IPS-20b (cell line): ENCODE measurements at regions not wholly inside any gene's neighbourhood (a gene's known extent, or its start where the extent isn't known, plus 50 kb on each side); places are given as distances from the start of the nearest gene placed in this dataset.

Experiments used
- H3K27ac ChIP-seq: one replicate; pipeline ENCODE4 v1.5.1; 2013; ENCODE audit warnings: low read length
- H3K27me3 ChIP-seq: 2 replicates; pipeline ENCODE4 v1.6.1; 2013; ENCODE audit warnings: mild to moderate bottlenecking, low read length, inconsistent platforms; ENCODE audit not compliant: insufficient read depth
- H3K36me3 ChIP-seq: 2 replicates; pipeline ENCODE4 v1.6.1; 2013; ENCODE audit warnings: low read depth, mild to moderate bottlenecking, inconsistent platforms, low read length, moderate library complexity; ENCODE audit not compliant: insufficient read depth
- H3K4me1 ChIP-seq: 2 replicates; pipeline ENCODE4 v1.6.1; 2013; ENCODE audit warnings: mild to moderate bottlenecking, control low read depth, inconsistent platforms, low read length, moderate library complexity; ENCODE audit not compliant: insufficient read depth
- H3K4me3 ChIP-seq: 2 replicates; pipeline ENCODE4 v1.5.1; 2013; ENCODE audit warnings: mild to moderate bottlenecking, low read length, inconsistent platforms
- H3K9ac ChIP-seq: 2 replicates; pipeline ENCODE4 v1.6.1; 2013; ENCODE audit warnings: low read depth, mild to moderate bottlenecking, inconsistent platforms, low read length, moderate library complexity
- H3K9me3 ChIP-seq: 2 replicates; pipeline ENCODE4 v1.6.1; 2013; ENCODE audit warnings: mild to moderate bottlenecking, low read depth, low read length, inconsistent platforms; ENCODE audit not compliant: insufficient read depth

DNA sequence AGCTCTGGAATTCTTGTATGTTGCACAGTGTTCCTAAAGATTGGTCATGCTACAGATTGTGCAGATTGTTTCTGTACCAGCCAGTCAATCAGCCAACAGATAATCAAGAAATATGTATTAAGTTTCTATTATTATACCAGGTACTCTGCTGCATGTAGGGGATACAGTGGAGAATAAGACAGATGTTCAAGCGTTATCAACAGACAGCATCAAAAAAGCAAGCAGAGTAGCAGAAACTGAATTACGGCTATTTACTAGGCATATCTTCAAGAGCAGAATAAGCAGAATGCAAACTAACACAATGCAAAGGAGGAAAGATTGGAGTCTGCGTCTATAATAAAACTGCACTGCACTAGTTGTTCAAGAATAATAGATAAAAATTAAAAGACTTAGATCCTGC, 278.6 kb downstream of the ETS1 start:
- Histone ChIP-seq H3K9ac (no peak overlapping the region), H3K36me3 (no peaks in the 10 kb centered on the region), H3K4me3 (no peak overlapping the region), H3K27ac (no peak overlapping the region), H3K4me1 (no peaks in the 10 kb centered on the region; the same call in 1 of the 2 replicates), H3K9me3 (no peaks in the 10 kb centered on the region), H3K27me3 (no peaks in the 10 kb centered on the region)

DNA sequence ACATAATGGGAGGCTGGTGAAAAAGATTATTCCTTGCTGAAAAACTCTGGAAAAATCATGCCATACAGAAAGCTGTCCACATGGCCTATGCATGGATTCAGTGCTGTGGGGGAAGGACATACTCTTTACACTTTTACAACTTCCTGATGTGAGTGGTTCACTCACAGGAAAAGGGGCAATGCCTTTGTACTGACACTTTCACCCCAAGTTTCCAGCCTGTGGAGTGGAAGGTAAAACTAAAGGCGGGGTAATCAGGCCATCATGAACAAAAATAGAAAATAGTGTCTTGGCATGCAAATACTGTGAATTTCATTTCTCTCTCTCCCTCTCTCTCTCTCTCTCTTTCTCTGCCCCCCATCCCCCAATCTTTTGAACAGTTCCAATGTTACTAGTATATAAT, 281.8 kb downstream of the ETS1 start:
- no peak overlapping the region for H3K27ac ChIP-seq
- H3K4me1 ChIP-seq: no peaks in the 10 kb centered on the region; the same call in 1 of the 2 replicates
- H3K27me3 ChIP-seq: no peaks in the 10 kb centered on the region
- no peaks in the 10 kb centered on the region for H3K36me3 ChIP-seq
- no peaks in the 10 kb centered on the region for H3K9me3 ChIP-seq
- H3K9ac ChIP-seq: no peak overlapping the region
- no peak overlapping the region for H3K4me3 ChIP-seq

DNA sequence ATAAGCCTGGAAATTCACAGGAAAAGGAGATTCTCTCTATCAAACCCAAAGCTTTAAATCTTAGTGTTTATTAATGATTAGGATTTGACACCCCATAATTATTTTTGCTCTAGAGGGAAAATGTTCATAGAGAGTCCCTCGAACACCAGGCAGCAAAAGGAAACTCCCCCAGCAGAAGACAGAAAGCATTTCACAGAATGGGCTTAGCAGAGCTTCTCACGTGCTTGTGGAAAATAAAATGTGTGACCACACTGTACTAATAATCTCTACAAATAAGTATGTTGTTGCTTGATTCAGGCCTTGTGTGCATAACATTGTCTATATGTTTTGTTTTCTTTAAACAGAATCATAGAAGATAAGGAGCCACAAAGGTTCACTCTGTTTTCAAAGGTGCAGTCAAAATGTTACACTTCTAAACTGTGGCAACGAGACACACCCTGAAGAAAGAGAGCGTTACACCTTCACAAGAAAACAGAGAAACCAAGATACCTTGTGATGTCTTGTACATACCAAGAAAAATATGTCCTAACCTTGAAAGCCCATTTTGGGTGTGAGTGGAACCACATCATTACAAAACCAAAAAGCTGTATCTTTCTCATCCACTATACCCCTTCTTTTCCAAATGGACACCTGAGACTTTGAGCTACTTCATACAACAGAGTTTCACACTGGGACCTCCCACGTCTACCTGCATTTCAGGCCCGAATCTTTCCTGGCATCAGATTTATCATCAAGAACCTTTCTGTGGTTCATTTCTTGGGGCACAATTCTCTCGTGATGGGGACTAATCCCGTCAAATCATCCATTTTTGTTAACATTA, 282.5 kb downstream of the ETS1 start:
- H3K4me1 ChIP-seq: no peaks in the 10 kb centered on the region; the same call in 1 of the 2 replicates
- no peaks in the 10 kb centered on the region for H3K9me3 ChIP-seq
- no peak overlapping the region for H3K27ac ChIP-seq
- H3K9ac ChIP-seq: no peak overlapping the region
- H3K27me3 ChIP-seq: no peaks in the 10 kb centered on the region
- H3K36me3 ChIP-seq: no peaks in the 10 kb centered on the region
- no peak overlapping the region for H3K4me3 ChIP-seq

DNA sequence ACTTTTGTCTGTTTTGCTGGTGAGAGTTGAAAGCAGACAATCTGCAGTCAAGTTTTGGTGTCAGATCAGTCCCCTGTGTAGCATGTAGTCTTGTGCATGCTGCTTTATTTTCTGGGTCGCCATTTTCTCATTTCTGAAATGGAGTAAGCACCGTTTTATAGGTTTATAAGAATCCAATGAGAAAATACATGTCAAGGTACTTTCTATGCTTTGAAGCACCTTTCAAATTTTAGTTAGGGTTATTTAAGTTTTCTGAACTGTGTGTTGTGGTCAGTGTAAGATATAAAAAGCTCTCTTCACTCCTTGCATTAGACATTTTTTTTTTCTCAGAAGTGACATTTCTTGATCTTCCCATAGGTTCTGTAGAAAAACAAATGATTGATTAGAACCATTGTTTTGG, 283.2 kb downstream of the ETS1 start:
- H3K27me3 ChIP-seq: no peaks in the 10 kb centered on the region
- H3K9ac ChIP-seq: no peak overlapping the region
- no peak overlapping the region for H3K27ac ChIP-seq
- H3K4me3 ChIP-seq: no peak overlapping the region
- H3K36me3 ChIP-seq: no peaks in the 10 kb centered on the region
- H3K9me3 ChIP-seq: no peaks in the 10 kb centered on the region
- H3K4me1 ChIP-seq: no peaks in the 10 kb centered on the region; the same call in 1 of the 2 replicates

DNA sequence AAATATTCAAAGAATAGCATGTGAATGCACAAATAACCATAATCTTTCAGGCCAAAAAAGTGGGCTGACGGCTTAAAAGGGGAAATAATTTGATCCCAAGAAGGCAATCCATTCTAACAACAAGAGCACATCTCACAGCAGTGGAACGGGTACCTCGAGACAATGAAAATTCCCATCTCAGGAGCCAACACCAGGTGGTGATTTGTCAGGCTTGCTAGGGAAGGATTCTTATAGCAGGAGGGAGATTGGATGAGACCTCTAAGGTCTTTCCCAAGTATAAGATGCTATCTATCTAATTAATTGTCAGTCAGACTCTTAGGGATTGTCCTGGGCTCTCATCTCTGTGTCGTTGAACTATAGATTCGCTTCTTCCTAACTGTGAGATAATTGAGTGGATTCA, 284.0 kb downstream of the ETS1 start:
- Histone ChIP-seq H3K36me3 (no peaks in the 10 kb centered on the region), H3K9me3 (no peaks in the 10 kb centered on the region), H3K27me3 (no peaks in the 10 kb centered on the region), H3K27ac (no peak overlapping the region), H3K9ac (no peak overlapping the region), H3K4me1 (no peaks in the 10 kb centered on the region; the same call in 1 of the 2 replicates), H3K4me3 (no peak overlapping the region)

DNA sequence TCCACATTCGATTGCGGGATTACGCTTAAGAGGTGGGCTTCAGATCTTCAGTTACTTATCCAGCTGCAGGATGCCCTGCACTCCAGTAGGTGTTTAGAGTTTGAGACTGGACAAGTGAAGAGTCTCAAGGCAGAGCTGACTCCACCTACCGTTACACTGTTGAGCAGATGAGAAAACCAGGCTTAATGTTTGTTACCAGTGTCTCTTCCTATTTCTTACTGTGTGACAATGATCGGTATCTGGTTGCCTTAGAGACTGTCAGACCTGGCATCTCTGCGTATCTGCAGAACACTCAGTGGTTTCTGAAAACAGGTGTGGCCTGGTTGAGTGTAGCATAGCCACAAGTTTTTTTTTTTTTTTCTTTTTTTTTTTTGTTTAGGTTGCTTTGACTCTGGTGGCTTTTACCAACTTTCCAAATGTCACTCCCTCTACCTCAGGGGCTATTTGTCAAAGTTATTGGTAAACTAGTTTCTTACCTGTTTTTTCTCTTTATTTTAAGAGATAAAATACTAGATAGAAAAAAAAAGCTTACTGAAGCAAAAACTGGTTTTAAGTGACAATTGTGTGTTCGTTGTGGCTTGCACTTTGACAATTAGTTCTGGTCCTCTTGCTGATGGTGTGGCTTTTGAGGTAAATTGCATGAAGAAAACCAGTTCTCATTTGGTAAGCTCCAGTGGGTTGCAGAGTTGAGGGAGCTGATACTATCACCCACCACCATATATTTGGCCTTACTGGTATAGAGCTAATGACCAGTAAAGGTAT, 284.8 kb downstream of the ETS1 start:
- Histone ChIP-seq H3K36me3 (no peaks in the 10 kb centered on the region), H3K27me3 (no peaks in the 10 kb centered on the region), H3K27ac (no peak overlapping the region), H3K9me3 (no peaks in the 10 kb centered on the region), H3K4me3 (no peak overlapping the region), H3K9ac (no peak overlapping the region), H3K4me1 (no peaks in the 10 kb centered on the region; the same call in 1 of the 2 replicates)

DNA sequence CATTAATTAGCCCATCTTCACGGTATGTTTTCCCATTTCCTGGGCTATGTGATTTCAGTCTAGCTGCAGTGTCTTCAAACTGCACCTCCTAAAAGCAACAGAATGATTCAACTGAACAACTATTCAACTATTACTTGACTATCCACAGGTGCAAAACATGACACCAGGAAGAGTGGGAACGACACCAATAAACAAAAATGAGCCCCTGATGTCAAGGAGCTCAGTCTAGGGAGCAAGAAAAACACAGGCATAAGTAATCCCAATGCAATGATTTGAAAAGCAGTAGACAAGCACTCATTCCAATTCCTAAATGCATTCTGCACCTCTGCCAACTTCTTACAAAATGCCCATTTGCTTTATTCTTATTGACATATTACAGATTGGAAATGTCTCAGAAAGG, 285.6 kb downstream of the ETS1 start:
- Histone ChIP-seq H3K27ac (no peak overlapping the region), H3K4me1 (no peaks in the 10 kb centered on the region), H3K36me3 (no peaks in the 10 kb centered on the region), H3K4me3 (no peak overlapping the region), H3K27me3 (no peaks in the 10 kb centered on the region), H3K9me3 (no peaks in the 10 kb centered on the region), H3K9ac (no peak overlapping the region)

DNA sequence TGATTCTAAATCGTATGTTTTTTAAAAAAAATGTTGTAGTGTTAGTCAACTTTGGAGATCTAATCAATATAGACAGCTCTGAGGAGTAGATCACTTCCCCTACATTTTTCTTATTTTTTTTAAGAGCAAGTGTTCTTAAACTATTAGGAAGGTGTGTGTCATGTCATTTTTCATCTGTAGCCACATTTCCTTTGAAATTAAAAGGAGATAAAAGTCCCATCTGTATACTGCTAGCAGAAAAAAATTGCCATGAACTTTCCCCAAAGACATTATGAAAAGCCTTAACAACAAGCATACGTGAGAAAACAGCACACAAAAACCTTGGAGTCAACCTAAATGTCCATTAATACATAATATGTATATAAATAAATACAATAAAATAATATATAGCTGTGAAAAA, 286.6 kb downstream of the ETS1 start:
- no peaks in the 10 kb centered on the region for H3K4me1 ChIP-seq

DNA sequence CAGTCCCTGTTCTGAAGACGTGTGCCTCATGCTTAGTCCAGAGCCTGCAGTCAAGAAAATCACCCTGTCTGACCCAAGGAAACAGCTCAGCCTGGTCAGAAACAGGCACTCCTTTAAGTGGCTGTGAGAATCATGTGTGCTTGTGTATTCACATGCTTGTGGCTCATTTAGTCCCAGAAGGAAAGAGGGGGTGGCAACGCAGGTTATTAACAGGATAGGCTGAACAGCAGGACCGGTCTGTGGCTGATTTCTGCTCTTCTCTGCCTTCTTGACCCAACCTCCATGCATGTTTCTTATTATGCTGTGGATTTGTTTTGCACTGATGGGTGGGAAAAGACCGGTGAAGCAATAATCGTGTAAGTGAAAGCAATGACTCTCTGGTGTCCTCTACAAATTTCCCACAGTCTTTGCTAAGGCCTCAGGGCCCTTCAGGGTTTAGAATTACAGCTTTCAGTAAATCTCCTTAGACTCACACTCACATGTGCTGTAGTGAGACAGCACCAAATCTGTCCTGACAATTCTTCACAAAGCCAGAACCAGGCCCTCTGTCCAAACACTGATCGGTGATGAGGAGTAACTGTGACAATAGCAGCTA, 288.1 kb downstream of the ETS1 start:
- Histone ChIP-seq H3K36me3 (no peaks in the 10 kb centered on the region), H3K27ac (no peak overlapping the region), H3K9ac (no peak overlapping the region), H3K4me1 (no peaks in the 10 kb centered on the region), H3K9me3 (no peaks in the 10 kb centered on the region), H3K4me3 (no peak overlapping the region), H3K27me3 (no peaks in the 10 kb centered on the region)

More for the DNA sequence above, 286.6 kb downstream of the ETS1 start:
- no peak overlapping the region for H3K27ac ChIP-seq
- no peaks in the 10 kb centered on the region for H3K9me3 ChIP-seq
- H3K9ac ChIP-seq: no peak overlapping the region
- no peaks in the 10 kb centered on the region for H3K36me3 ChIP-seq
- no peaks in the 10 kb centered on the region for H3K27me3 ChIP-seq
- no peak overlapping the region for H3K4me3 ChIP-seq

DNA sequence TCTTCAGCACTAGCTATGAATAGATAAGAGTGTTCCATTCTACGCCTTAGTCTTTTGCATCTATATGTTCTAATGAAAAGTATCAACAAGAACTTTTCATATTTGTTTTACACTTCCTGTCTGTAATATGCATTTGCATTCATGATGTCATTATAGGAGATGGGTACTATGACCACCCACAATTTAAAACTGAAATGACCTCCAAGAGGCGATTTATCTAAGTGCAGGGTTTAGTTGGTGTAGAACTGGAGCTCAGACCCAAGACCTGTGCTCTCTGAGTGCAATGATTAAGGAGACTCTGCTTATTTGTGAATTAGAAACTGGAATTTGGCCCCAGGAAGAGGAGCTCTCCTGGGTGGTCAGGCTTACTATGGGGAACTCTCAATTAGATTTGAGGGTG, 289.1 kb downstream of the ETS1 start:
- H3K36me3 ChIP-seq: no peaks in the 10 kb centered on the region
- no peaks in the 10 kb centered on the region for H3K27me3 ChIP-seq
- H3K27ac ChIP-seq: no peak overlapping the region

DNA sequence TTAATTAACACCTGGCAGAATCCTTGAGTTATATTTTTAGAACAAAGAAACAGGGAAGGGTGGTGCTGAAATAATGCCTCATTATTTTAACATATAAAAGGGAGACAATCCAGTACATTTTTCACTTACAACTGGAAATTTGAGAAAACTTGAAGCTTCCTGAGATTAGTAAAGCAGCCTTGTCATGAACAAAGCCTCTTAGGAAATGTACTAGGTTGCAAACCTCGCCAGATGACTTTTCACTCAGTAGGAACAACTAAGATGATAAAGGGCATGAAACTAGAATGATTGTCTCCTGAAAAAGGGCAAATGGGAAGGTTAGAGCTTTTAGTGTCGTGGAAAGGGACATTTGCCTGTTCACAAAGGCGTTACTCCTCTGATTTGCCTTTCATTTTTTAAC, 289.6 kb downstream of the ETS1 start:
- Histone ChIP-seq H3K27ac (no peak overlapping the region), H3K4me1 (no peaks in the 10 kb centered on the region), H3K9ac (no peak overlapping the region), H3K36me3 (no peaks in the 10 kb centered on the region), H3K4me3 (no peak overlapping the region), H3K27me3 (no peaks in the 10 kb centered on the region), H3K9me3 (no peaks in the 10 kb centered on the region)

More for the DNA sequence above, 289.1 kb downstream of the ETS1 start:
- H3K9ac ChIP-seq: no peak overlapping the region
- H3K9me3 ChIP-seq: no peaks in the 10 kb centered on the region
- no peaks in the 10 kb centered on the region for H3K4me1 ChIP-seq
- H3K4me3 ChIP-seq: no peak overlapping the region
